Daoy (cell line): ENCODE measurements at regions not wholly inside any gene's neighbourhood (a gene's known extent, or its start where the extent isn't known, plus 50 kb on each side); places are given as distances from the start of the nearest gene placed in this dataset.
"Not testable (repeated sequence)": the region's sequence is repeated elsewhere in the genome, so short reads cannot be mapped to it uniquely, and the experiment has no call there.

Experiments
- DNase-seq: peaks from one replicate; pipeline ENCODE4 v3.0.0-alpha.2; 2015; ENCODE audit warnings: low read depth

GRCh38 chr11:67805253-67806126, 131.1 kb upstream of the ALDH3B2 start:
- peak; percentile 95 for DNase-seq

- peak; percentile 76 for DNase-seq
Observed at GRCh38 chr11:67804435-67805252, 130.2 kb upstream of the ALDH3B2 start.

GRCh38 chr11:67803519-67803918, 129.1 kb upstream of the ALDH3B2 start:
- not testable (repeated sequence) for DNase-seq

GRCh38 chr11:67803055-67803454, 128.6 kb upstream of the ALDH3B2 start:
- DNase-seq, result not testable (repeated sequence)

GRCh38 chr11:67802623-67803022, 128.2 kb upstream of the ALDH3B2 start:
- DNase-seq, result not testable (repeated sequence)

- not testable (repeated sequence) for DNase-seq
Observed at GRCh38 chr11:67801397-67801796, 127.0 kb upstream of the ALDH3B2 start.

- not testable (repeated sequence) for DNase-seq
Observed at GRCh38 chr11:67800591-67800990, 126.2 kb upstream of the ALDH3B2 start.

GRCh38 chr11:67799808-67800207, 125.4 kb upstream of the ALDH3B2 start:
- not testable (repeated sequence) for DNase-seq

- peak; percentile 50 for DNase-seq
Observed at GRCh38 chr11:67797726-67798521, 123.5 kb upstream of the ALDH3B2 start.

GRCh38 chr11:67795746-67796145, 121.3 kb upstream of the ALDH3B2 start:
- DNase-seq, result no peak

GRCh38 chr11:67793750-67794149, 119.3 kb upstream of the ALDH3B2 start:
- not testable (repeated sequence) for DNase-seq

- not testable (repeated sequence) for DNase-seq
Observed at GRCh38 chr11:67792273-67792990, 118.0 kb upstream of the ALDH3B2 start.

GRCh38 chr11:67791598-67792170, 117.3 kb upstream of the ALDH3B2 start:
- peak; percentile 20 for DNase-seq

- DNase-seq, result not testable (repeated sequence)
Observed at GRCh38 chr11:67788341-67788695, 113.9 kb upstream of the ALDH3B2 start.

- DNase-seq, result peak; percentile 45
Observed at GRCh38 chr11:67787681-67788340, 113.4 kb upstream of the ALDH3B2 start.

GRCh38 chr11:67781967-67782366, 107.5 kb upstream of the ALDH3B2 start:
- not testable (repeated sequence) for DNase-seq

- not testable (repeated sequence) for DNase-seq
Observed at GRCh38 chr11:67781506-67781905, 107.1 kb upstream of the ALDH3B2 start.

GRCh38 chr11:67780056-67780455, 105.6 kb upstream of the ALDH3B2 start:
- DNase-seq, result no peak

- not testable (repeated sequence) for DNase-seq
Observed at GRCh38 chr11:67779189-67779875, 104.9 kb upstream of the ALDH3B2 start.
